ENCODE measurements at regions not wholly inside any gene's neighbourhood (a gene's known extent, or its start where the extent isn't known, plus 50 kb on each side); places are given as distances from the start of the nearest gene placed in this dataset.
"Not testable (repeated sequence)": the region's sequence is repeated elsewhere in the genome, so short reads cannot be mapped to it uniquely, and the experiment has no call there.

DNA sequence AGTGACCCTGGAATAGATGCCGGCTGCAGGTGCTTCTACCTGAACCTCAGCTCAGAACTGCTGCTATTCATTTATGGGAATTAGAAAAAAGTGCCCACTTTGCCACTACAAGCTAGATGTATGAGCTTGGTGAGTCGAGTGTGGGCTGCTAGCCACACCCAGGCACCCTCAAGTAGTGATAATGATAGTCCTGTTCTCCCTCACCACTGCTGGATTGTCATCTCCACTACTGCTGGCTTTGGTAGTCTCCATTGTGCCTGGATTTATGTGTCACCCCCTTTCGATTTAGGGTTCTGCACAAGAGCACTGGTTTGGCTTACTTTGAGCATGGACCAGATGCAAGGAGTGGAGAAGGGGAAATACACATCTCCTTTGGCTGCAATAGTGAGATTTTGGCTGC, 73.0 kb upstream of the N4BP1 start:
- no peak overlapping the region for H3K4me3 Mint-ChIP-seq
- H3K9me3 Mint-ChIP-seq, result no peaks in the 10 kb centered on the region
- H3K4me1 Mint-ChIP-seq (ENCODE audit: unreplicated experiment), result no peaks in the 10 kb centered on the region
- TF ChIP-seq, protein P1, sequence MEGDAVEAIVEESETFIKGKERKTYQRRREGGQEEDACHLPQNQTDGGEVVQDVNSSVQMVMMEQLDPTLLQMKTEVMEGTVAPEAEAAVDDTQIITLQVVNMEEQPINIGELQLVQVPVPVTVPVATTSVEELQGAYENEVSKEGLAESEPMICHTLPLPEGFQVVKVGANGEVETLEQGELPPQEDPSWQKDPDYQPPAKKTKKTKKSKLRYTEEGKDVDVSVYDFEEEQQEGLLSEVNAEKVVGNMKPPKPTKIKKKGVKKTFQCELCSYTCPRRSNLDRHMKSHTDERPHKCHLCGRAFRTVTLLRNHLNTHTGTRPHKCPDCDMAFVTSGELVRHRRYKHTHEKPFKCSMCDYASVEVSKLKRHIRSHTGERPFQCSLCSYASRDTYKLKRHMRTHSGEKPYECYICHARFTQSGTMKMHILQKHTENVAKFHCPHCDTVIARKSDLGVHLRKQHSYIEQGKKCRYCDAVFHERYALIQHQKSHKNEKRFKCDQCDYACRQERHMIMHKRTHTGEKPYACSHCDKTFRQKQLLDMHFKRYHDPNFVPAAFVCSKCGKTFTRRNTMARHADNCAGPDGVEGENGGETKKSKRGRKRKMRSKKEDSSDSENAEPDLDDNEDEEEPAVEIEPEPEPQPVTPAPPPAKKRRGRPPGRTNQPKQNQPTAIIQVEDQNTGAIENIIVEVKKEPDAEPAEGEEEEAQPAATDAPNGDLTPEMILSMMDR (conservative IDR thresholded peaks at IDR 0.05), result no peak
- H3K27me3 Mint-ChIP-seq, result peaks cover 32% of the 10 kb centered on the region
- H3K27ac Mint-ChIP-seq, result no peak overlapping the region
- no peaks in the 10 kb centered on the region for H3K36me3 Mint-ChIP-seq
- DNase-seq (ENCODE audit: extremely low spot score, unreplicated experiment), result no peak

DNA sequence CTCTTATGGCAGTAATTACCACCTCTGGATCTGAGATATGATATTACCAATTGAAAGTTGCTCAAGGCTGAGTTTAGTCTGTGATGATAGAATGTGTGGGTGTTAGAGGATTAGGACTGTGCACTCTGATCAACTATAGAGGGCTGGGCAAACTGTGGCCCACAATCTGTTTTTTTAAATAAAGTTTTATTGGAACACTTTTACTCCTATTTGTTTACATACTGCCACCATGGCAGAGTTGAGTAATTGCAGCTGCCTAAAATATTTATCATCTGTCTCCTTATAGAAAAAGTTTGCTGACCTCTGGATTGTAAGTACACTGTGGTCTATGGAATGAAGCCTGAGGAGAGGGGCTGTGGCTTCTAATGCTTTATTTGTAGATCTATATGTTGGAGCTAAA, 71.5 kb upstream of the N4BP1 start:
- Mint-ChIP-seq H3K9me3 (no peaks in the 10 kb centered on the region), H3K4me1 (ENCODE audit: unreplicated experiment) (no peaks in the 10 kb centered on the region), H3K27ac (no peak overlapping the region), H3K4me3 (no peak overlapping the region), H3K27me3 (peaks cover 26% of the 10 kb centered on the region), H3K36me3 (no peaks in the 10 kb centered on the region)
- TF ChIP-seq, protein P1 (conservative IDR thresholded peaks at IDR 0.05), result peak; percentile 22
- no peak for DNase-seq (ENCODE audit: extremely low spot score, unreplicated experiment)

DNA sequence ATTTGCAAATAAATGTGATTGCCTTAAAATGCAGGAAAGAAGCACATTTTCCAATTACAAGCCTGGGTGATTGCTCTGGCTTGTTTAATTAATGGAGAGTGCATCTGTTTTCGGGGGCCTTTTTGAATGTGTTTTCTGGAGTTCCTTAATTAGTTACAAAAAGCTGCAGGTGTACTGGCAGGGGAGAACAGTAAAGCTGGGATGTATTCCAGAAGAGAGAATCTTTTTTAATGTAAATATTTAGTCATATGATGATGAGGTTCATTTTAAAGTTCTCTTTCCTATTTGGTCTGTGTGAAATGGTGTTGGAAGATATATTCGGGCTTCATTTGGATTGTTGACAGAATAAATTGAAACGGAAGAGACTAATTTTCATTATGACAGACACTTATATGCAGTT, 70.9 kb upstream of the N4BP1 start:
- TF ChIP-seq, protein P1 (conservative IDR thresholded peaks at IDR 0.05), result no peak
- Mint-ChIP-seq H3K4me1 (ENCODE audit: unreplicated experiment) (no peaks in the 10 kb centered on the region), H3K36me3 (no peaks in the 10 kb centered on the region), H3K9me3 (no peaks in the 10 kb centered on the region), H3K4me3 (no peak overlapping the region), H3K27me3 (peaks cover 20% of the 10 kb centered on the region), H3K27ac (no peak overlapping the region)
- DNase-seq (ENCODE audit: extremely low spot score, unreplicated experiment), result no peak

DNA sequence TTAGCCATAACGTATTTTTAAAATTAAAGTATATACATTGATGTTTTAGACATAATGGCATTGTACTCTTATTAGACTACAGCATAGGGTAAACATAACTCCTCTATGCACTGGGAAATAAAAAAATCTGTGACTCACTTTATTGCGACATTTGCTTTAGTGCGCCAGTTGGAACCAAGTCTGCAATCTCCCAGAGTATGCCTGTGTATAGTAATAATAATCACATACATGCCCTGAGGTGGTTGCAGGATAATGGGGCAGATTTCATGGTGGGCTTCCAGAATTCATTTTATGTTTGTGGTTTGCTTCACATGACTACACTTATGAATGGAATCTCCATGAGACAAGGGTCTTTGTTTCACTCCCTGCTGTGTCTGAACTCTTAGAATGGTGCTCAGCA, 66.9 kb upstream of the N4BP1 start:
- no peak overlapping the region for H3K4me3 Mint-ChIP-seq
- TF ChIP-seq, protein P1 (conservative IDR thresholded peaks at IDR 0.05), result no peak

DNA sequence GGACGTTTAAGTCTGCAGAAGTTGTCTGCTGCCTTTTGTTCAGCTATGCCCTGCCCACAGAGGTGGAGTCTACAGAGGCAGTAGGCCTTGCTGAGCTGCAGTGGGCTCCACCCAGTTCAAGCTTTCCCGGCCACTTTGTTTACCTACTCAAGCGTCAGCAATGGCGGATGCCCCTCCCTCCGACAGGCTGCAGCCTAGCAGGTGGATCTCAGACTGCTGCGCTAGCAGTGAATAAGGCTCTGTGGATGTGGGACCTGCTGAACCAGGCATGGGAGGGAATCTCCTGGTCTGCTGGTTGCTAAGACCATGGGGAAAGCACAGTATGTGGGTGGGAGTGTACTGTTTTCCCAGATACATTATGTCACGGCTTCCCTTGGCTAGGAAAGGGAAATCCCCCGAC, 58.2 kb upstream of the N4BP1 start:
- H3K36me3 Mint-ChIP-seq, result not testable (repeated sequence)

More for the DNA sequence above, 66.9 kb upstream of the N4BP1 start:
- Mint-ChIP-seq H3K4me1 (ENCODE audit: unreplicated experiment) (no peaks in the 10 kb centered on the region), H3K27me3 (peaks cover 13% of the 10 kb centered on the region), H3K36me3 (no peaks in the 10 kb centered on the region), H3K9me3 (peaks cover 4% of the 10 kb centered on the region), H3K27ac (no peak overlapping the region)
- DNase-seq (ENCODE audit: extremely low spot score, unreplicated experiment), result no peak

DNA sequence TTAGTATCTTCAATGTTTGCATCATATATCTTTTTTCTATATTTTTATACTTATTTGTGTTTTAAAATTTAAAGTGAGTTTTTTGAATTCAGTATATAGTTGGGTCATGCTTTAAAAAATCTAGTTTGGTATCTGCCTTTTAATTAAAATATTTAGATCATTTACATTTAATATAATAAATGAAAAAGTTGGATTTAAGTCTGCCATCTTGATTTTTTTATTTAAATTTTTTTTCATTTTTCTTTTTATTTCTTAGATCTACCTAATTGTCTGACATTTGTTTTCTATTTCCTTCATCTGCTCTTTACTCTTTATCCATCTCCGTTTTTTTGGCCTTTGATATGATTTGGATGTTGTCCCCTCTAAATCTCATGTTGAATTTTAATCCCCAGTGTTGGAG, 50.0 kb upstream of the N4BP1 start:
- TF ChIP-seq, protein P1 (conservative IDR thresholded peaks at IDR 0.05), result no peak
- Mint-ChIP-seq H3K27me3 (no peaks in the 10 kb centered on the region), H3K4me1 (ENCODE audit: unreplicated experiment) (no peaks in the 10 kb centered on the region), H3K4me3 (no peak overlapping the region), H3K27ac (no peak overlapping the region), H3K36me3 (no peaks in the 10 kb centered on the region), H3K9me3 (peaks cover 9% of the 10 kb centered on the region)
- DNase-seq (ENCODE audit: extremely low spot score, unreplicated experiment), result no peak

More for the DNA sequence above, 58.2 kb upstream of the N4BP1 start:
- H3K27me3 Mint-ChIP-seq; H3K4me3 Mint-ChIP-seq; H3K27ac Mint-ChIP-seq; H3K9me3 Mint-ChIP-seq; DNase-seq (ENCODE audit: extremely low spot score, unreplicated experiment); H3K4me1 Mint-ChIP-seq (ENCODE audit: unreplicated experiment): not testable (repeated sequence)

Measured in type B pancreatic cell (in vitro differentiated cells).